ENCODE measurements at regions not wholly inside any gene's neighbourhood (a gene's known extent, or its start where the extent isn't known, plus 50 kb on each side); places are given as distances from the start of the nearest gene placed in this dataset.

GRCh38 chr5:175603987-175604739 is 53.7 kb upstream of the HRH2 start:
- ChIA-PET POLR2A (no interaction called here), CTCF (no interaction called here)
- DNase-seq (ENCODE audit: extremely low spot score), result no peak
- TF ChIP-seq CTCF (IDR thresholded peaks at IDR 0.05; ENCODE audit: control extremely low read depth, extremely low read depth, low read depth, missing control alignments), result no peak

GRCh38 chr5:175606409-175606808 is 51.5 kb upstream of the HRH2 start:
- ChIA-PET POLR2A (no interaction called here), CTCF (no interaction called here)
- no peak for TF ChIP-seq CTCF (IDR thresholded peaks at IDR 0.05; ENCODE audit: control extremely low read depth, extremely low read depth, low read depth, missing control alignments)
- no peak for DNase-seq (ENCODE audit: extremely low spot score)
